ENCODE measurements at regions not wholly inside any gene's neighbourhood (a gene's known extent, or its start where the extent isn't known, plus 50 kb on each side); places are given as distances from the start of the nearest gene placed in this dataset.

GRCh38 chr5:5665225-5666075 lies 243.0 kb downstream of the ICE1 start:
- Histone ChIP-seq H3K36me3 (ENCODE audit: low read depth, missing control alignments) (no peaks in the 10 kb centered on the region), H3K27me3 (no peaks in the 10 kb centered on the region), H3K4me1 (no peaks in the 10 kb centered on the region), H3K4me3 (no peak overlapping the region), H3K27ac (no peak overlapping the region), H3K9me3 (no peaks in the 10 kb centered on the region)
- intact Hi-C loops (cut with DNase I; ENCODE audit: low total_unique reads): no loop called here
- no peak for DNase-seq
- TF ChIP-seq CTCF (IDR thresholded peaks at IDR 0.05) (no peak), POLR2A (IDR thresholded peaks at IDR 0.05) (no peak)
- WGBS, 2 donors: 92% methylated on average over 12 to 13 of the region's 13 CpGs

DNA sequence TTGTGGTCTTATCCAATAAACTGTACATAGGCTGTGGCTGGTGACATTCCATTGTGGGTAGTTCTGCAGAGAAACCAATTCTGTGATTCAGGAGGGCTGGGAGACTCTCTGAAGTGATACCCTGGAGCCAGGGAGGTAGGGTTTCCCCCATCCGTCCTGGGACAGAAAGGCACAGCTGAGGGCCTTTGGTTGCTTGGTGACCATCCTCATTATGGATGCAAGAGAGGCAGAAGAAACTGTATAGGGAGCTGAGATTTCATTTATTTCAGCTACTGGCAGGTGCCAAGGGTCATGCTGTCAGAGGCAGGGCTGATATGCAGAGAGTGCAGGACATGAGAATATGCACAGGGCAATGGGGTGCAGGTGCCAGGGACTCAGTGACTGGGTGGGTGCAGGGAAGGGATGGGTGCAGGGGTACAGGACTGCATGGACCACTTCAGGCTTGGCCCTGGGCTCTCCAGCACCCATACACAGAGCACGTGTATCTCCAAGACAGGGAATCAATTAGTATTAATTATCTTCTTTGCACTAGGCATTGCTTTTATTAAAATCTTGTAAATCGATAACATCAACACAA lies 236.5 kb downstream of the ICE1 start:
- H3K27ac ChIP-seq: no peak overlapping the region
- intact Hi-C loops (cut with DNase I; ENCODE audit: low total_unique reads): no loop called here
- DNase-seq: no peak
- no peaks in the 10 kb centered on the region for H3K9me3 ChIP-seq
- no peaks in the 10 kb centered on the region for H3K27me3 ChIP-seq
- H3K36me3 ChIP-seq (ENCODE audit: low read depth, missing control alignments): no peaks in the 10 kb centered on the region
- WGBS, 2 donors: 89 to 92% methylated on average over 3 of the region's 3 CpGs
- no peaks in the 10 kb centered on the region for H3K4me1 ChIP-seq
- H3K4me3 ChIP-seq: no peak overlapping the region
- no peak for TF ChIP-seq CTCF (IDR thresholded peaks at IDR 0.05)
- no peak for TF ChIP-seq POLR2A (IDR thresholded peaks at IDR 0.05)

GRCh38 chr5:5658226-5658625 lies 235.7 kb downstream of the ICE1 start:
- no peak overlapping the region for H3K27ac ChIP-seq
- TF ChIP-seq CTCF (IDR thresholded peaks at IDR 0.05) (no peak), POLR2A (IDR thresholded peaks at IDR 0.05) (no peak)
- H3K36me3 ChIP-seq (ENCODE audit: low read depth, missing control alignments): no peaks in the 10 kb centered on the region
- no peaks in the 10 kb centered on the region for H3K4me1 ChIP-seq
- 47 to 50% methylated on average over 4 of the region's 4 CpGs for WGBS, 2 donors
- no peaks in the 10 kb centered on the region for H3K27me3 ChIP-seq
- DNase-seq: no peak
- H3K9me3 ChIP-seq: no peaks in the 10 kb centered on the region
- intact Hi-C loops (cut with DNase I; ENCODE audit: low total_unique reads): no loop called here
- no peak overlapping the region for H3K4me3 ChIP-seq

DNA sequence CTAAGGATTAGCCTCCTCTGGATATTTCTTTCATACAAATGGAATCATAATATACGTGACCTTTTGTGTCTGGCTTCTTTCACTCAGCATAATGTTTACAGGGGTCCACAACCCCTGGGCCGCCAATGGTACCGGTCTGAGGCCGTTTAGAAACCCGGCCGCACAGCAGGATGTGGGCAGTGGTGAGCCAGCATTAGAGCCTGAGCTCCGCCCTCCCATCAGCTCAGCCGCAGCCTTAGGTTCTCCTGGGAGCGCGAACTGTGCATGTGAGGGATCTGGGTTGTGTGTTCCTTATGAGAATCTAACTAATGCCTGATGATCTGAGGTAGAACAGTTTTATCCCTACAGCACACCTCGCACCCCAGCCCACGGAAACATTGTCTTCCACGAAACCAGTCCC lies 229.7 kb downstream of the ICE1 start:
- Histone ChIP-seq H3K9me3 (no peaks in the 10 kb centered on the region), H3K4me1 (no peaks in the 10 kb centered on the region), H3K27ac (no peak overlapping the region), H3K27me3 (no peaks in the 10 kb centered on the region), H3K36me3 (ENCODE audit: low read depth, missing control alignments) (no peaks in the 10 kb centered on the region), H3K4me3 (no peak overlapping the region)
- WGBS, 2 donors: 63 to 77% methylated on average over 13 of the region's 13 CpGs
- intact Hi-C loops (cut with DNase I; ENCODE audit: low total_unique reads): no loop called here
- DNase-seq: no peak
- no peak for TF ChIP-seq POLR2A (IDR thresholded peaks at IDR 0.05)
- no peak for TF ChIP-seq CTCF (IDR thresholded peaks at IDR 0.05)
